AG09319 (cell line): ENCODE measurements at regions not wholly inside any gene's neighbourhood (a gene's known extent, or its start where the extent isn't known, plus 50 kb on each side); places are given as distances from the start of the nearest gene placed in this dataset.

Source experiments
- DNase-seq: peaks from one replicate; pipeline ENCODE4 v3.0.0-alpha.2; 2010; ENCODE audit warnings: low read depth; ENCODE audit errors: extremely low read depth
- CTCF ChIP-seq: IDR thresholded peaks from 2 replicates; pipeline ENCODE4 v1.5.1; 2011; ENCODE audit warnings: low read depth, mild to moderate bottlenecking, inconsistent platforms, low read length, moderate library complexity

GRCh38 chr2:120863661-120864320, 128.1 kb downstream of the GLI2 start:
- no peak for TF ChIP-seq CTCF
- peak; percentile 45 for DNase-seq

GRCh38 chr2:120864981-120865380, 129.3 kb downstream of the GLI2 start:
- DNase-seq: no peak
- no peak for TF ChIP-seq CTCF

- TF ChIP-seq CTCF: no peak
- no peak for DNase-seq
These were observed 130.0 kb downstream of the GLI2 start for GRCh38 chr2:120865656-120866055.

GRCh38 chr2:120866071-120866470, 130.4 kb downstream of the GLI2 start:
- no peak for DNase-seq
- TF ChIP-seq CTCF: no peak

GRCh38 chr2:120866483-120867140, 130.9 kb downstream of the GLI2 start:
- DNase-seq: no peak
- no peak for TF ChIP-seq CTCF

GRCh38 chr2:120867290-120868241, 131.9 kb downstream of the GLI2 start:
- peak; percentile 36 for DNase-seq
- no peak for TF ChIP-seq CTCF
